Fibroblast of lung (primary cell): ENCODE measurements at regions not wholly inside any gene's neighbourhood (a gene's known extent, or its start where the extent isn't known, plus 50 kb on each side); places are given as distances from the start of the nearest gene placed in this dataset.

Experiments used
- EZH2 ChIP-seq: IDR thresholded peaks from 2 replicates; pipeline ENCODE4 v1.5.1; 2012; ENCODE audit warnings: low read length, control low read depth, mild to moderate bottlenecking; ENCODE audit errors: missing control alignments
- TF ChIP-seq, protein P1 (sequence below), 2 donors: IDR thresholded peaks in 1 of 2; conservative IDR thresholded peaks in 1 of 2; 1 replicate in 1 of 2; 2 replicates in 1 of 2; pipeline ENCODE4 v1.5.1; 2011 to 2012; ENCODE audit warnings: low read length in 2 of 2, control low read depth in 1 of 2, inconsistent platforms in 1 of 2, low read depth in 1 of 2, mild to moderate bottlenecking in 1 of 2

DNA sequence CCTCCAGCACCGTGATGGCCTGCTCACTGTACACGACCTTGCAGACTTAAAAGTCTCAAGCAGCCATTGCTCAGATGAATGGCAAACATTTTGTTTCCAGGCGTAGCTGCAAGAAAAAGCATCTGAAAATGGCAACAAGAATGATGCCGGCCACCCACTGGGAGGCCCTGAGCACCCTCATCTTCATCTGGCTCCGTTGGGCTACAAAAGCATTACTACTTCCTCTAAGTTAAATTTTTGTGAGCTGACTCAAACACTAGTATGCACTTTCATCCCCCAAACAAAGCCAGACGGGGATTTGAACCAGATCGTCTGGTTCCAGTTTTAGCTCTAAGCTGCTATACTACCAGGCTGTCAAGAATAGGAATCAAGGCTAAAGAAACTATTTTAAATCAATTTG lies 116.6 kb upstream of the CDK1 start:
- TF ChIP-seq, protein P1, sequence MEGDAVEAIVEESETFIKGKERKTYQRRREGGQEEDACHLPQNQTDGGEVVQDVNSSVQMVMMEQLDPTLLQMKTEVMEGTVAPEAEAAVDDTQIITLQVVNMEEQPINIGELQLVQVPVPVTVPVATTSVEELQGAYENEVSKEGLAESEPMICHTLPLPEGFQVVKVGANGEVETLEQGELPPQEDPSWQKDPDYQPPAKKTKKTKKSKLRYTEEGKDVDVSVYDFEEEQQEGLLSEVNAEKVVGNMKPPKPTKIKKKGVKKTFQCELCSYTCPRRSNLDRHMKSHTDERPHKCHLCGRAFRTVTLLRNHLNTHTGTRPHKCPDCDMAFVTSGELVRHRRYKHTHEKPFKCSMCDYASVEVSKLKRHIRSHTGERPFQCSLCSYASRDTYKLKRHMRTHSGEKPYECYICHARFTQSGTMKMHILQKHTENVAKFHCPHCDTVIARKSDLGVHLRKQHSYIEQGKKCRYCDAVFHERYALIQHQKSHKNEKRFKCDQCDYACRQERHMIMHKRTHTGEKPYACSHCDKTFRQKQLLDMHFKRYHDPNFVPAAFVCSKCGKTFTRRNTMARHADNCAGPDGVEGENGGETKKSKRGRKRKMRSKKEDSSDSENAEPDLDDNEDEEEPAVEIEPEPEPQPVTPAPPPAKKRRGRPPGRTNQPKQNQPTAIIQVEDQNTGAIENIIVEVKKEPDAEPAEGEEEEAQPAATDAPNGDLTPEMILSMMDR (conservative IDR thresholded peaks at IDR 0.05 in 1 of 2, IDR thresholded peaks at IDR 0.05 in 1 of 2; ENCODE audit: low read depth in 1 of 2, low read length in 2 of 2): no peak
- TF ChIP-seq EZH2: no peak
